Keratinocyte (primary cell): ENCODE measurements at regions not wholly inside any gene's neighbourhood (a gene's known extent, or its start where the extent isn't known, plus 50 kb on each side); places are given as distances from the start of the nearest gene placed in this dataset.

ENCODE experiments used
- DNase-seq: peaks from one replicate; pipeline ENCODE4 v3.0.0-alpha.2; 2011; ENCODE audit warnings: low read depth, missing footprints, low spot score
- FAIRE-seq: peaks from 2 replicates; lab custom pipeline; 2011; peaks lifted over from hg19 to GRCh38; lab: Jason Lieb, UNC
- H2AFZ ChIP-seq: 2 replicates; pipeline ENCODE4 v1.6.0; 2012; ENCODE audit warnings: low read length, control low read depth, inconsistent platforms; ENCODE audit not compliant: control insufficient read depth
- H3K27ac ChIP-seq: 2 replicates; pipeline ENCODE4 v1.5.1; 2011; ENCODE audit warnings: low read length; ENCODE audit not compliant: control insufficient read depth, insufficient read depth
- H3K27me3 ChIP-seq: 3 replicates; pipeline ENCODE4 v1.6.0; 2011; ENCODE audit warnings: low read length; ENCODE audit not compliant: control insufficient read depth, insufficient read depth; ENCODE audit errors: extremely low read depth
- H3K36me3 ChIP-seq, 2 experiments: 2 replicates in 1 of 2; 3 replicates in 1 of 2; pipeline ENCODE4 v1.5.1; 2011; ENCODE audit warnings: low read length in 2 of 2, mild to moderate bottlenecking in 1 of 2; ENCODE audit not compliant: control insufficient read depth in 2 of 2, insufficient read depth in 2 of 2; ENCODE audit errors: extremely low read depth in 1 of 2
- H3K4me1 ChIP-seq: 3 replicates; pipeline ENCODE4 v1.5.1; 2011; ENCODE audit warnings: low read length; ENCODE audit not compliant: control insufficient read depth, insufficient read depth; ENCODE audit errors: extremely low read depth
- H3K4me2 ChIP-seq: 3 replicates; pipeline ENCODE4 v1.6.0; 2011; ENCODE audit warnings: low read depth, low read length; ENCODE audit not compliant: control insufficient read depth, insufficient read depth; ENCODE audit errors: extremely low read depth
- H3K4me3 ChIP-seq, 3 experiments: fragments of 200-600 bp in 1 of 3; sonication (generic) in 1 of 3; 2 replicates in 2 of 3; 3 replicates in 1 of 3; pipeline ENCODE4 v1.5.1; 2011 to 2016; ENCODE audit warnings: low read length in 3 of 3, mild to moderate bottlenecking in 3 of 3, control low read depth in 2 of 3, inconsistent platforms in 1 of 3, low read depth in 1 of 3, mixed read lengths in 1 of 3, mixed run types in 1 of 3, moderate library complexity in 1 of 3; ENCODE audit not compliant: control insufficient read depth in 2 of 3, insufficient read depth in 2 of 3; ENCODE audit errors: extremely low read depth in 1 of 3
- H3K79me2 ChIP-seq: 2 replicates; pipeline ENCODE4 v1.6.0; 2012; ENCODE audit warnings: low read length; ENCODE audit not compliant: control insufficient read depth, insufficient read depth
- H3K9ac ChIP-seq: 3 replicates; pipeline ENCODE4 v1.6.0; 2011; ENCODE audit warnings: low read length; ENCODE audit not compliant: control insufficient read depth, insufficient read depth; ENCODE audit errors: extremely low read depth
- H3K9me1 ChIP-seq: 3 replicates; pipeline ENCODE4 v1.6.0; 2011; ENCODE audit warnings: low read length; ENCODE audit not compliant: control insufficient read depth, insufficient read depth; ENCODE audit errors: extremely low read depth
- H3K9me3 ChIP-seq: 2 replicates; pipeline ENCODE4 v1.5.1; 2012; ENCODE audit warnings: low read depth, low read length; ENCODE audit not compliant: control insufficient read depth
- H4K20me1 ChIP-seq: 3 replicates; pipeline ENCODE4 v1.6.0; 2011; ENCODE audit warnings: low read length; ENCODE audit not compliant: control insufficient read depth, insufficient read depth; ENCODE audit errors: extremely low read depth
- CTCF ChIP-seq, 3 experiments: IDR thresholded peaks in 1 of 3; conservative IDR thresholded peaks in 1 of 3; optimal IDR thresholded peaks in 1 of 3; 2 replicates in 2 of 3; 3 replicates in 1 of 3; pipeline versions ENCODE3 to v1.5.1; 2011; ENCODE audit warnings: low read length in 3 of 3, mild to moderate bottlenecking in 3 of 3, moderate library complexity in 2 of 3, control low read depth in 1 of 3, inconsistent platforms in 1 of 3; ENCODE audit not compliant: insufficient read depth in 2 of 3; ENCODE audit errors: extremely low read depth in 1 of 3
- EZH2 ChIP-seq: IDR thresholded peaks from one replicate; pipeline ENCODE4 v1.6.1; 2012; ENCODE audit warnings: inconsistent platforms, mild to moderate bottlenecking, low read length, moderate library complexity
- dilution Hi-C: fragments of 300-500 bp; cut with MboI; formaldehyde crosslinking; loops from one replicate; pipeline ENCODE4 v1.7.0; 2020; ENCODE audit warnings: low sequenced_read_pairs; ENCODE audit not compliant: extremely low pct_ligation_motif_present

GRCh38 chr2:120591572-120591971, 144.1 kb upstream of the GLI2 start:
- no peak overlapping the region for H3K4me3 ChIP-seq
- no peaks in the 10 kb centered on the region for H3K9me1 ChIP-seq
- FAIRE-seq (no peak), DNase-seq (no peak)
- H3K9ac ChIP-seq: no peak overlapping the region
- dilution Hi-C loops: no loop called here
- no peak for TF ChIP-seq CTCF (optimal IDR thresholded peaks at IDR 0.05 in 1 of 3, IDR thresholded peaks at IDR 0.05 in 1 of 3, conservative IDR thresholded peaks at IDR 0.05 in 1 of 3; ENCODE audit: extremely low read depth in 1 of 3, insufficient read depth in 2 of 3, low read length in 3 of 3)
- TF ChIP-seq EZH2: no peak
- peaks cover 4% of the 10 kb centered on the region for H3K9me3 ChIP-seq
- H3K4me1 ChIP-seq: peaks cover 22% of the 10 kb centered on the region
- H3K27ac ChIP-seq: no peak overlapping the region
- no peaks in the 10 kb centered on the region for H3K36me3 ChIP-seq
- H3K4me2 ChIP-seq: no peak overlapping the region
- H3K27me3 ChIP-seq: peaks cover 5% of the 10 kb centered on the region
- H3K79me2 ChIP-seq: no peaks in the 10 kb centered on the region
- peaks cover 2% of the 10 kb centered on the region for H4K20me1 ChIP-seq
- H2AFZ ChIP-seq: no peak overlapping the region

GRCh38 chr2:120592084-120592483, 143.6 kb upstream of the GLI2 start:
- Histone ChIP-seq H3K4me3 (no peak overlapping the region), H2AFZ (no peak overlapping the region), H3K9me1 (no peaks in the 10 kb centered on the region), H3K4me1 (peaks cover 22% of the 10 kb centered on the region), H3K9ac (no peak overlapping the region), H3K36me3 (no peaks in the 10 kb centered on the region), H3K27me3 (no peaks in the 10 kb centered on the region), H3K27ac (no peak overlapping the region), H3K79me2 (no peaks in the 10 kb centered on the region), H3K4me2 (no peak overlapping the region), H3K9me3 (no peaks in the 10 kb centered on the region), H4K20me1 (peaks cover 2% of the 10 kb centered on the region)
- FAIRE-seq (no peak), DNase-seq (no peak)
- dilution Hi-C loops: no loop called here
- TF ChIP-seq EZH2: no peak
- no peak for TF ChIP-seq CTCF (optimal IDR thresholded peaks at IDR 0.05 in 1 of 3, IDR thresholded peaks at IDR 0.05 in 1 of 3, conservative IDR thresholded peaks at IDR 0.05 in 1 of 3; ENCODE audit: extremely low read depth in 1 of 3, insufficient read depth in 2 of 3, low read length in 3 of 3)
